ENCODE measurements at regions not wholly inside any gene's neighbourhood (a gene's known extent, or its start where the extent isn't known, plus 50 kb on each side); places are given as distances from the start of the nearest gene placed in this dataset.

GRCh38 chr2:57834666-57835065 lies 211.9 kb upstream of the VRK2 start:
- TF ChIP-seq CTCF (IDR thresholded peaks at IDR 0.05; ENCODE audit: borderline replicate concordance, insufficient read depth, low read depth, low read length): no peak
- H3K4me3 ChIP-seq (ENCODE audit: low read depth, low read length): no peak overlapping the region

- TF ChIP-seq CTCF (IDR thresholded peaks at IDR 0.05; ENCODE audit: borderline replicate concordance, insufficient read depth, low read depth, low read length): no peak
- H3K4me3 ChIP-seq (ENCODE audit: low read depth, low read length): no peak overlapping the region
Measured at GRCh38 chr2:57842531-57842930, 204.1 kb upstream of the VRK2 start.

GRCh38 chr2:57843158-57843557 lies 203.4 kb upstream of the VRK2 start:
- no peak for TF ChIP-seq CTCF (IDR thresholded peaks at IDR 0.05; ENCODE audit: borderline replicate concordance, insufficient read depth, low read depth, low read length)
- H3K4me3 ChIP-seq (ENCODE audit: low read depth, low read length): no peak overlapping the region

- H3K4me3 ChIP-seq (ENCODE audit: low read depth, low read length): no peak overlapping the region
- TF ChIP-seq CTCF (IDR thresholded peaks at IDR 0.05; ENCODE audit: borderline replicate concordance, insufficient read depth, low read depth, low read length): no peak
Measured at GRCh38 chr2:57848723-57849122, 197.9 kb upstream of the VRK2 start.

- no peak for TF ChIP-seq CTCF (IDR thresholded peaks at IDR 0.05; ENCODE audit: borderline replicate concordance, insufficient read depth, low read depth, low read length)
- H3K4me3 ChIP-seq (ENCODE audit: low read depth, low read length): no peak overlapping the region
Measured at GRCh38 chr2:57849843-57850242, 196.8 kb upstream of the VRK2 start.

- no peak for TF ChIP-seq CTCF (IDR thresholded peaks at IDR 0.05; ENCODE audit: borderline replicate concordance, insufficient read depth, low read depth, low read length)
- no peak overlapping the region for H3K4me3 ChIP-seq (ENCODE audit: low read depth, low read length)
Measured at GRCh38 chr2:57850415-57851130, 196.0 kb upstream of the VRK2 start.

GRCh38 chr2:57855212-57855611 lies 191.4 kb upstream of the VRK2 start:
- H3K4me3 ChIP-seq (ENCODE audit: low read depth, low read length): no peak overlapping the region
- TF ChIP-seq CTCF (IDR thresholded peaks at IDR 0.05; ENCODE audit: borderline replicate concordance, insufficient read depth, low read depth, low read length): no peak

All from GM12875 (cell line).